Neuronal stem cell (in vitro differentiated cells): ENCODE measurements at regions not wholly inside any gene's neighbourhood (a gene's known extent, or its start where the extent isn't known, plus 50 kb on each side); places are given as distances from the start of the nearest gene placed in this dataset.

Experiments used
- DNase-seq: peaks from one replicate; pipeline ENCODE4 v3.0.0-alpha.2; 2013; ENCODE audit warnings: low spot score
- H2AFZ ChIP-seq: one replicate; pipeline ENCODE4 v1.6.1; 2013; ENCODE audit warnings: mild to moderate bottlenecking, low read length, inconsistent platforms
- H2AK5ac ChIP-seq: 2 replicates; pipeline ENCODE4 v1.6.1; 2013; ENCODE audit warnings: low read depth, mild to moderate bottlenecking, inconsistent platforms, low read length, moderate library complexity, mixed read lengths
- H2BK120ac ChIP-seq: 2 replicates; pipeline ENCODE4 v1.6.1; 2013; ENCODE audit warnings: low read depth, mild to moderate bottlenecking, inconsistent platforms, low read length, moderate library complexity, mixed read lengths
- H2BK12ac ChIP-seq: one replicate; pipeline ENCODE4 v1.6.1; 2013; ENCODE audit warnings: low read length, inconsistent platforms
- H2BK15ac ChIP-seq: 2 replicates; pipeline ENCODE4 v1.6.1; 2013; ENCODE audit warnings: mild to moderate bottlenecking, low read length, inconsistent platforms, mixed read lengths
- H2BK5ac ChIP-seq: one replicate; pipeline ENCODE4 v1.6.1; 2013; ENCODE audit warnings: inconsistent platforms, mild to moderate bottlenecking, low read length, moderate library complexity
- H3K14ac ChIP-seq: one replicate; pipeline ENCODE4 v1.6.1; 2013; ENCODE audit warnings: low read length, inconsistent platforms
- H3K18ac ChIP-seq: 2 replicates; pipeline ENCODE4 v1.6.1; 2013; ENCODE audit warnings: low read length, inconsistent platforms
- H3K23ac ChIP-seq: 2 replicates; pipeline ENCODE4 v1.6.1; 2013; ENCODE audit warnings: low read depth, mild to moderate bottlenecking, mixed read lengths, low read length, inconsistent platforms; ENCODE audit not compliant: poor library complexity
- H3K27ac ChIP-seq: replicated peaks from 3 replicates; pipeline ENCODE4 v1.5.1; 2013; ENCODE audit warnings: low read length, inconsistent platforms
- H3K27me3 ChIP-seq, 3 experiments: 2 replicates each; pipeline ENCODE4 v1.6.1; 2013; ENCODE audit warnings: low read length in 3 of 3, mild to moderate bottlenecking in 2 of 3, inconsistent platforms in 1 of 3, low read depth in 1 of 3, mixed read lengths in 1 of 3, moderate library complexity in 1 of 3; ENCODE audit not compliant: control insufficient read depth in 3 of 3, insufficient read depth in 3 of 3
- H3K36me3 ChIP-seq, 2 donors: replicated peaks in 1 of 2; 2 replicates each; pipeline ENCODE4 v1.6.1; 2013; ENCODE audit warnings: low read length in 2 of 2; ENCODE audit not compliant: control insufficient read depth in 2 of 2, insufficient read depth in 2 of 2
- H3K4ac ChIP-seq: 2 replicates; pipeline ENCODE4 v1.6.1; 2013; ENCODE audit warnings: inconsistent platforms, mild to moderate bottlenecking, low read length, moderate library complexity
- H3K4me1 ChIP-seq, 2 donors: 1 replicate in 1 of 2; 2 replicates in 1 of 2; pipeline ENCODE4 v1.6.1; 2013; ENCODE audit warnings: low read length in 2 of 2, low read depth in 1 of 2; ENCODE audit not compliant: control insufficient read depth in 2 of 2, insufficient read depth in 1 of 2
- H3K4me2 ChIP-seq: one replicate; pipeline ENCODE4 v1.6.1; 2013; ENCODE audit warnings: mild to moderate bottlenecking, low read length, inconsistent platforms; ENCODE audit not compliant: insufficient read depth, poor library complexity, severe bottlenecking
- H3K4me3 ChIP-seq, 2 donors: 2 replicates each; pipeline ENCODE4 v1.5.1; 2013; ENCODE audit warnings: low read length in 2 of 2, mild to moderate bottlenecking in 2 of 2, inconsistent platforms in 1 of 2, moderate library complexity in 1 of 2
- H3K79me1 ChIP-seq: one replicate; pipeline ENCODE4 v1.6.1; 2013; ENCODE audit warnings: low read depth, mild to moderate bottlenecking, inconsistent platforms, low read length, moderate library complexity
- H3K9ac ChIP-seq: one replicate; pipeline ENCODE4 v1.6.1; 2013; ENCODE audit warnings: mild to moderate bottlenecking, low read depth, low read length, inconsistent platforms; ENCODE audit not compliant: poor library complexity
- H3K9me3 ChIP-seq, 2 donors: replicated peaks in 1 of 2; 2 replicates each; pipeline versions ENCODE3 to v1.6.1; 2013; ENCODE audit warnings: low read length in 2 of 2, mild to moderate bottlenecking in 2 of 2, inconsistent platforms in 1 of 2, low read depth in 1 of 2, mixed read lengths in 1 of 2, moderate library complexity in 1 of 2; ENCODE audit not compliant: control insufficient read depth in 2 of 2, insufficient read depth in 1 of 2
- H4K8ac ChIP-seq: one replicate; pipeline ENCODE4 v1.6.1; 2013; ENCODE audit warnings: low read depth, mild to moderate bottlenecking, inconsistent platforms, low read length, moderate library complexity
- H4K91ac ChIP-seq: one replicate; pipeline ENCODE4 v1.6.1; 2013; ENCODE audit warnings: low read length, low read depth, mild to moderate bottlenecking, inconsistent platforms; ENCODE audit not compliant: poor library complexity
- WGBS, 2 donors: extraction: QIAGEN DNeasy Blood & Tissue Kit; methylation state at CpG; one replicate each; pipeline ENCODE4 v1.1.7; 2013; ENCODE audit warnings: missing lambda C conversion rate in 2 of 2, mixed read lengths in 1 of 2; ENCODE audit not compliant: insufficient read length in 2 of 2, insufficient replicate concordance in 1 of 2; ENCODE audit errors: extremely low coverage in 2 of 2; 5-methylcytosine and 5-hydroxymethylcytosine counted together

DNA sequence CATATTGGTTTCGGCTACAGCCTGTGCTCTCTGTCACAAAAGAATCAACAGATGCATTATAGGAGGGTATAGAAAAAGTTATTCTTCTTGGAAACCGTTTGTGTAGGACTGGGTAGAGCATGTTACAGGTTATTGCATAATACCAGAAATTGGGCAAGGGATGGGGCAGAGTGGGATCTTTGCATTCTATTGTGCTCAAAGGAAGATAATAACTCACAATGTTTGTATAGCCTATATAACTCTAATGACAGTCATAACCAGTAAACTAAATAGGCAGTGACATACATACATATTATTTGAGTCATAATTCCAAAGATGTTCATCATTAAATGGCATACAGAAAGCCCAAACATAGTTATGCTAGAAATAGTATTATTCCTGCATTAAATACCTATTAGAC is 179.7 kb downstream of the XPNPEP1 start:
- Histone ChIP-seq H2AK5ac (no peak overlapping the region), H2BK15ac (no peak overlapping the region), H3K79me1 (no peaks in the 10 kb centered on the region), H3K4me3 (no peak overlapping the region), H4K91ac (no peak overlapping the region), H3K9ac (no peak overlapping the region), H4K8ac (no peak overlapping the region), H3K14ac (no peak overlapping the region), H2BK12ac (no peak overlapping the region), H2AFZ (no peak overlapping the region), H2BK120ac (no peak overlapping the region), H3K27me3 (peaks cover 0 to 3% (median 0%) of the 10 kb centered on the region in 3 experiments), H3K9me3 (no peaks in the 10 kb centered on the region), H3K23ac (no peak overlapping the region), H3K27ac (no peak overlapping the region), H3K4ac (no peak overlapping the region), H3K4me2 (no peak overlapping the region), H3K36me3 (no peaks in the 10 kb centered on the region), H2BK5ac (no peak overlapping the region), H3K18ac (no peak overlapping the region), H3K4me1 (peaks cover 0 to 6% of the 10 kb centered on the region in 2 donors)
- no peak for DNase-seq
- no CpG with 5 or more reads among the region's 2 CpGs for WGBS, 2 donors

DNA sequence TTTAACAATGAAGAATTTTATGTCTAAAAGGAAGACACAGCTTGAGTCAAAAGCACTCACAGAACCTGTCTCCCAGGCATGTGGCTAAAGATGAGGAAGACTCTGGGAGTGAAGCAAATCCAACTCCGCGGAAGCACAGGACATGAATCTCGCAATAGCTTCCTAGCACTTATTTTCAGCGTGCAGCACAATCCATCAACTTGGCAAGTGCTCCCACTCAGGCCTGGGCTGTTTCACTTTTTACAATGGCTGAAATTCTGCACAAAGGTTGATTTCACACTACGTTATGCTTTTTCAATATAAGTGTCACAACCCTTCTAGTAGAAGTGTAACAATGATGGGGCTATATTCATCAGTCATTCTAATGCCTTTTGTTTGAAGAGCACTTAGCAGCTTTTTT is 180.2 kb downstream of the XPNPEP1 start:
- Histone ChIP-seq H2BK120ac (no peak overlapping the region), H3K27ac (no peak overlapping the region), H3K4ac (no peak overlapping the region), H3K4me1 (peaks cover 0 to 6% of the 10 kb centered on the region in 2 donors), H2AK5ac (no peak overlapping the region), H3K4me2 (no peak overlapping the region), H3K36me3 (no peaks in the 10 kb centered on the region), H2AFZ (no peak overlapping the region), H2BK5ac (no peak overlapping the region), H3K23ac (no peak overlapping the region), H3K9me3 (no peaks in the 10 kb centered on the region), H2BK15ac (no peak overlapping the region), H3K79me1 (no peaks in the 10 kb centered on the region), H3K9ac (no peak overlapping the region), H3K27me3 (peaks cover 0 to 3% (median 0%) of the 10 kb centered on the region in 3 experiments), H2BK12ac (no peak overlapping the region), H3K18ac (no peak overlapping the region), H3K14ac (no peak overlapping the region), H4K91ac (no peak overlapping the region), H3K4me3 (no peak overlapping the region), H4K8ac (no peak overlapping the region)
- no CpG with 5 or more reads among the region's 5 CpGs for WGBS, 2 donors
- DNase-seq: no peak

DNA sequence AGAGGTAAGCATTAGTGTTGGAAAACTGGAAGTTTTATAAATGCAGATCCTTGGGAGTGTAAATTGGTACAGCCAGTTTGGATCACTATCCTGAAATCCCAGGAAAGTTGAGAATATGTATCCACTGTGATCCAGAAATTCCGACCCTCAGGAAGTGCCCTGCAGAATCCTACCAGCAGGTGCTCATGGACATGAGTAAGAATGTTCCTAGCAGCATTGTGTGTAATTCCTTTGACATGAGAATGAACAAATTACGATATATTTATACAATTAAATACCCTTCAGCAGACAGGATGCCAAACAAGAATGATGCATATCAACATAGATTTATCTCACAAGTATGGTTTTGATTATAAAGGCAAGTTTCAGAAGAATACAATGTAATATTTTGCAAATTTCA is 181.6 kb downstream of the XPNPEP1 start:
- H3K27me3 ChIP-seq: peaks cover 0 to 3% (median 0%) of the 10 kb centered on the region in 3 experiments

DNA sequence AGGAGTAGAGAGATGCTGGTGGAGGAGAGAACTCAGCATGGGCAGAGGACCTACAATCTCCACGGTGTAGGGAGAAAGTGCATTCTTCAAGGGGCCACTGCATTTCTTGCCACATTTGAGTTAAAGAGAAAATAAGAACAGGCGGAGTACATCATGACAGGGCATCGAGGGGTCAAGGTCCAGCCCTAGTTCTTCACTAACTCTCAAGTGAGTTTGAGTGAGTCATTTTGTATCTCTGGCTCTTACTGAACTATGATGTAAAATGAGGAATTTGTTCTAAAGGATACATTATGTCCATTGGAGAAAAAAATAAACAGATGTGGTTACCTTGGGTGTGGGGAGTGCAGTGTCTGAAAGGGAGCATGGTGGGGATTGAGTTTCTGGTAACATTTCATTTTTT is 182.9 kb downstream of the XPNPEP1 start:
- no peaks in the 10 kb centered on the region for H3K9me3 ChIP-seq
- H2BK120ac ChIP-seq: no peak overlapping the region
- H3K4me1 ChIP-seq: peaks cover 0 to 6% of the 10 kb centered on the region in 2 donors
- no peak overlapping the region for H3K18ac ChIP-seq
- no peak overlapping the region for H3K14ac ChIP-seq
- no peak overlapping the region for H3K4me2 ChIP-seq
- H2BK5ac ChIP-seq: no peak overlapping the region
- H3K27me3 ChIP-seq: peaks cover 0 to 3% (median 0%) of the 10 kb centered on the region in 3 experiments
- H2AFZ ChIP-seq: no peak overlapping the region
- no peak overlapping the region for H3K4me3 ChIP-seq
- H2AK5ac ChIP-seq: no peak overlapping the region
- H3K23ac ChIP-seq: no peak overlapping the region
- WGBS, 2 donors: no CpG with 5 or more reads among the region's 3 CpGs
- DNase-seq: no peak
- H3K36me3 ChIP-seq: no peaks in the 10 kb centered on the region
- no peaks in the 10 kb centered on the region for H3K79me1 ChIP-seq
- H4K91ac ChIP-seq: no peak overlapping the region
- no peak overlapping the region for H2BK15ac ChIP-seq
- H3K4ac ChIP-seq: no peak overlapping the region
- H2BK12ac ChIP-seq: no peak overlapping the region
- H3K9ac ChIP-seq: no peak overlapping the region
- no peak overlapping the region for H3K27ac ChIP-seq
- H4K8ac ChIP-seq: no peak overlapping the region

More for the DNA sequence above, 181.6 kb downstream of the XPNPEP1 start:
- Histone ChIP-seq H3K9ac (no peak overlapping the region), H3K4me2 (no peak overlapping the region), H3K4me1 (peaks cover 0 to 6% of the 10 kb centered on the region in 2 donors), H4K8ac (no peak overlapping the region), H3K27ac (no peak overlapping the region), H2AFZ (no peak overlapping the region), H3K36me3 (no peaks in the 10 kb centered on the region), H2AK5ac (no peak overlapping the region), H3K18ac (no peak overlapping the region), H3K9me3 (no peaks in the 10 kb centered on the region), H3K14ac (no peak overlapping the region), H2BK15ac (no peak overlapping the region), H3K23ac (no peak overlapping the region), H3K4ac (no peak overlapping the region), H2BK12ac (no peak overlapping the region), H3K79me1 (no peaks in the 10 kb centered on the region), H2BK5ac (no peak overlapping the region), H4K91ac (no peak overlapping the region), H2BK120ac (no peak overlapping the region), H3K4me3 (no peak overlapping the region)
- no CpG with 5 or more reads among the region's 2 CpGs for WGBS, 2 donors
- no peak for DNase-seq
